Common myeloid progenitor, CD34-positive (primary cell): ENCODE measurements at regions not wholly inside any gene's neighbourhood (a gene's known extent, or its start where the extent isn't known, plus 50 kb on each side); places are given as distances from the start of the nearest gene placed in this dataset.
"Not testable (repeated sequence)": the region's sequence is repeated elsewhere in the genome, so short reads cannot be mapped to it uniquely, and the experiment has no call there.

Experiments used
- CTCF ChIA-PET: fragments of 350-600 bp; sonication (Branson Sonifier 250); formaldehyde crosslinking; loops from one replicate; lab custom pipeline; 2021; ENCODE audit warnings: antibody characterized with exemption; lab: Charles Lee
- POLR2A ChIA-PET: fragments of 350-600 bp; sonication (Branson Sonifier 250); formaldehyde crosslinking; loops from one replicate; lab custom pipeline; 2021; ENCODE audit warnings: antibody characterized with exemption; lab: Charles Lee
- DNase-seq, 3 donors: peaks; one replicate each; pipeline versions ENCODE4 v3.0.0 to v3.0.0-alpha.2; 2013
- H3K27ac ChIP-seq, 2 experiments: 1 replicate in 1 of 2; 2 replicates in 1 of 2; pipeline ENCODE4 v1.7.0; 2013; ENCODE audit warnings: inconsistent platforms in 2 of 2, low read length in 2 of 2, mild to moderate bottlenecking in 2 of 2, low read depth in 1 of 2, moderate library complexity in 1 of 2; ENCODE audit not compliant: severe bottlenecking in 2 of 2, insufficient read depth in 1 of 2, poor library complexity in 1 of 2
- H3K27me3 ChIP-seq, 5 experiments: replicated peaks in 2 of 5; 1 replicate in 3 of 5; 2 replicates in 2 of 5; pipeline versions ENCODE4 v1.6.1 to v1.7.0; 2013; ENCODE audit warnings: low read length in 4 of 5, mild to moderate bottlenecking in 2 of 5, moderate library complexity in 2 of 5, inconsistent platforms in 1 of 5; ENCODE audit not compliant: insufficient read depth in 5 of 5, control insufficient read depth in 4 of 5
- H3K36me3 ChIP-seq, 4 experiments: 1 replicate in 2 of 4; 2 replicates in 2 of 4; pipeline versions ENCODE4 v1.6.1 to v1.7.0; 2013; ENCODE audit warnings: low read length in 3 of 4, control low read depth in 1 of 4, mild to moderate bottlenecking in 1 of 4; ENCODE audit not compliant: control insufficient read depth in 4 of 4, insufficient read depth in 4 of 4
- H3K4me1 ChIP-seq, 4 experiments: 1 replicate in 3 of 4; 2 replicates in 1 of 4; pipeline versions ENCODE4 v1.6.1 to v1.7.1; 2013; ENCODE audit warnings: low read length in 3 of 4, mild to moderate bottlenecking in 3 of 4, control low read depth in 1 of 4, inconsistent platforms in 1 of 4, moderate library complexity in 1 of 4; ENCODE audit not compliant: control insufficient read depth in 4 of 4, insufficient read depth in 4 of 4; ENCODE audit errors: control extremely low read depth in 1 of 4
- H3K4me3 ChIP-seq, 7 experiments: 1 replicate in 4 of 7; 2 replicates in 3 of 7; pipeline versions ENCODE4 v1.5.1 to v1.7.0; 2013; ENCODE audit warnings: mild to moderate bottlenecking in 7 of 7, low read length in 6 of 7, moderate library complexity in 6 of 7, inconsistent platforms in 2 of 7, low read depth in 2 of 7, control low read depth in 1 of 7; ENCODE audit not compliant: insufficient read depth in 4 of 7, control insufficient read depth in 1 of 7; ENCODE audit errors: extremely low read depth in 1 of 7
- H3K9me3 ChIP-seq, 5 experiments: 1 replicate in 4 of 5; 2 replicates in 1 of 5; pipeline versions ENCODE4 v1.6.1 to v1.7.1; 2013; ENCODE audit warnings: low read length in 4 of 5, mild to moderate bottlenecking in 2 of 5, inconsistent platforms in 1 of 5, low read depth in 1 of 5, moderate library complexity in 1 of 5; ENCODE audit not compliant: control insufficient read depth in 4 of 5, insufficient read depth in 2 of 5; ENCODE audit errors: control extremely low read depth in 1 of 5
- WGBS: methylation state at CpG from one replicate; pipeline ENCODE4 v1.1.5; 2013; ENCODE audit not compliant: insufficient coverage; 5-methylcytosine and 5-hydroxymethylcytosine counted together

GRCh38 chr17:21470422-21470821 is 94.3 kb downstream of the KCNJ12 start:
- CTCF ChIA-PET, result interaction anchor here (3.3 kb wide), 1 partner anchor 13 kb away, joined by 11 read pairs; no protein-coding TSS in a partner anchor
- H3K4me3 ChIP-seq, H3K27me3 ChIP-seq, DNase-seq, H3K27ac ChIP-seq, H3K9me3 ChIP-seq, POLR2A ChIA-PET, H3K36me3 ChIP-seq, H3K4me1 ChIP-seq: not testable (repeated sequence)
- no CpG with 5 or more reads among the region's 3 CpGs for WGBS

- no peaks in the 10 kb centered on the region for H3K36me3 ChIP-seq
- H3K4me3 ChIP-seq, result no peak overlapping the region
- 100% methylated on average over 1 of the region's 1 CpG for WGBS
- no peaks in the 10 kb centered on the region for H3K9me3 ChIP-seq
- CTCF ChIA-PET, result interaction anchor here (3.3 kb wide), 1 partner anchor 14 kb away, joined by 11 read pairs; no protein-coding TSS in a partner anchor
- no peak for DNase-seq
- H3K27me3 ChIP-seq, result peaks cover 0 to 3% (median 0%) of the 10 kb centered on the region in 5 experiments
- H3K4me1 ChIP-seq, result no peaks in the 10 kb centered on the region
- POLR2A ChIA-PET, result no interaction called here
- no peak overlapping the region for H3K27ac ChIP-seq
Measured at GRCh38 chr17:21470861-21471260, 94.7 kb downstream of the KCNJ12 start.

- DNase-seq, result no peak
- H3K27me3 ChIP-seq, result peaks cover 0 to 3% (median 0%) of the 10 kb centered on the region in 5 experiments
- H3K4me1 ChIP-seq, result no peaks in the 10 kb centered on the region
- CTCF ChIA-PET, result interaction anchor here (1.4 kb wide), 1 partner anchor 12 kb away, joined by 7 read pairs; no protein-coding TSS in a partner anchor
- 84% methylated on average over 2 of the region's 5 CpGs for WGBS
- H3K27ac ChIP-seq, result no peak overlapping the region
- H3K9me3 ChIP-seq, result peaks cover 0 to 20% (median 12%) of the 10 kb centered on the region in 5 experiments
- POLR2A ChIA-PET, result no interaction called here
- H3K36me3 ChIP-seq, result no peaks in the 10 kb centered on the region
- H3K4me3 ChIP-seq, result no peak overlapping the region
Measured at GRCh38 chr17:21474815-21475214, 98.7 kb downstream of the KCNJ12 start.

- Histone ChIP-seq H3K27me3 (peaks cover 0 to 3% (median 0%) of the 10 kb centered on the region in 5 experiments), H3K4me1 (no peaks in the 10 kb centered on the region), H3K27ac (no peak overlapping the region), H3K36me3 (no peaks in the 10 kb centered on the region), H3K4me3 (no peak overlapping the region), H3K9me3 (peaks cover 0 to 20% (median 12%) of the 10 kb centered on the region in 5 experiments)
- DNase-seq, result no peak
- CTCF ChIA-PET, result interaction anchor here (1.4 to 1.5 kb wide), 2 partner anchors 13 to 18 kb away, joined by 3 to 7 read pairs; no protein-coding TSS in a partner anchor
- POLR2A ChIA-PET, result no interaction called here
- 87% methylated on average over 8 of the region's 8 CpGs for WGBS
Measured at GRCh38 chr17:21475571-21475970, 99.4 kb downstream of the KCNJ12 start.

- Histone ChIP-seq H3K4me1 (no peaks in the 10 kb centered on the region), H3K9me3 (peaks cover 0 to 20% (median 12%) of the 10 kb centered on the region in 5 experiments), H3K36me3 (no peaks in the 10 kb centered on the region), H3K27me3 (peaks cover 0 to 3% (median 0%) of the 10 kb centered on the region in 5 experiments), H3K4me3 (no peak overlapping the region), H3K27ac (no peak overlapping the region)
- ChIA-PET POLR2A (no interaction called here), CTCF (no interaction called here)
- DNase-seq, result no peak
- 93% methylated on average over 10 of the region's 11 CpGs for WGBS
Measured at GRCh38 chr17:21476867-21477266, 100.7 kb downstream of the KCNJ12 start.

- no peak overlapping the region for H3K27ac ChIP-seq
- H3K27me3 ChIP-seq, result peaks cover 0 to 5% (median 0%) of the 10 kb centered on the region in 5 experiments
- 85% methylated on average over 6 of the region's 9 CpGs for WGBS
- H3K4me1 ChIP-seq, result no peaks in the 10 kb centered on the region
- peaks cover 0 to 17% (median 10%) of the 10 kb centered on the region in 5 experiments for H3K9me3 ChIP-seq
- ChIA-PET POLR2A (interaction anchor here (0.7 kb wide), 1 partner anchor 9 kb away, joined by 4 read pairs; no protein-coding TSS in a partner anchor), CTCF (interaction anchor here (1.2 kb wide), 1 partner anchor 382 kb away, joined by 3 read pairs; no protein-coding TSS in a partner anchor)
- no peak for DNase-seq
- H3K36me3 ChIP-seq, result no peaks in the 10 kb centered on the region
- H3K4me3 ChIP-seq, result no peak overlapping the region
Measured at GRCh38 chr17:21482189-21482865, 106.2 kb downstream of the KCNJ12 start.

GRCh38 chr17:21488043-21488442 is 111.9 kb downstream of the KCNJ12 start:
- H3K27ac ChIP-seq, H3K4me3 ChIP-seq, H3K4me1 ChIP-seq, H3K9me3 ChIP-seq, H3K27me3 ChIP-seq, H3K36me3 ChIP-seq, DNase-seq, CTCF ChIA-PET, POLR2A ChIA-PET: not testable (repeated sequence)
- WGBS, result no CpG with 5 or more reads among the region's 2 CpGs
